Peyer's patch (tissue), 4 donors: ENCODE measurements at regions not wholly inside any gene's neighbourhood (a gene's known extent, or its start where the extent isn't known, plus 50 kb on each side); places are given as distances from the start of the nearest gene placed in this dataset.

Source experiments
- DNase-seq, 3 donors: peaks; one replicate each; pipeline ENCODE4 v3.0.0-alpha.2; 2017 to 2019
- H3K27ac ChIP-seq, 4 donors: fragments of 200-600 bp; sonication (generic); one replicate each; pipeline ENCODE4 v1.5.1; 2016 to 2019
- H3K27me3 ChIP-seq, 2 donors: fragments of 200-600 bp; sonication (generic); one replicate each; pipeline ENCODE4 v1.5.1; 2019
- H3K36me3 ChIP-seq, 3 donors: fragments of 200-600 bp; sonication (generic); one replicate each; pipeline ENCODE4 v1.5.1; 2016 to 2019
- H3K4me1 ChIP-seq, 4 donors: fragments of 200-600 bp; sonication (generic); one replicate each; pipeline ENCODE4 v1.5.1; 2016 to 2019
- H3K4me3 ChIP-seq, 4 donors: fragments of 200-600 bp; sonication (generic); 1 replicate in 3 of 4; 2 replicates in 1 of 4; pipeline ENCODE4 v1.5.1; 2016 to 2019; ENCODE audit warnings: mild to moderate bottlenecking in 1 of 4
- H3K9me3 ChIP-seq, 4 donors: fragments of 200-600 bp; sonication (generic); one replicate each; pipeline ENCODE4 v1.5.1; 2016 to 2019; ENCODE audit warnings: mild to moderate bottlenecking in 1 of 4
- POLR2A ChIP-seq, 2 donors: fragments of 450-650 bp; IDR thresholded peaks; one replicate each; pipeline ENCODE4 v1.5.1; 2017; ENCODE audit warnings: antibody characterized with exemption in 2 of 2, mild to moderate bottlenecking in 2 of 2, moderate library complexity in 2 of 2
- TF ChIP-seq, protein P1 (sequence below), 6 experiments: fragments of 450-650 bp in 4 of 6; fragments of 200-600 bp in 2 of 6; sonication (generic) in 1 of 6; IDR thresholded peaks; one replicate each; pipeline ENCODE4 v1.5.1; 2017 to 2019; ENCODE audit warnings: antibody characterized with exemption in 6 of 6, mild to moderate bottlenecking in 3 of 6, moderate library complexity in 1 of 6

DNA sequence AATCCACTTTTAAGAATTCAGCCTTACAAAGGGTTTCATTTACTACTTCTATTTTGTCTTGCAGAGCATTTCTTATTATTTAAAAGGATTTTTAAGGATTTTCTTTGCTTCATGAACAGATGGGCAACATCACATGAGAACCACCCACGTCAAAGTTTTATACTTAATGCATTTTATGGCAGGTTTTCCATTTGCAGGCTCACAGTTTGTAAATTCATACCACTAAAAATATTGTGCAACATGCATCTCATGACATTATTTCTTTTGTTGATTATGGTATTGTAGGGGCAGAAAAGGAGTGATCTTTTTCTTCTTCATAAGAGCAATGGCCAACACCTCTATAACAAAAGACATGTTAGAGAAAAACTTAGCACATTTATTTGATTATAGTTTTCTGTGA lies 554.0 kb upstream of the SPRY2 start:
- Histone ChIP-seq H3K27ac (no peak overlapping the region), H3K36me3 (no peaks in the 10 kb centered on the region), H3K9me3 (no peaks in the 10 kb centered on the region), H3K4me3 (no peak overlapping the region), H3K4me1 (no peaks in the 10 kb centered on the region), H3K27me3 (no peaks in the 10 kb centered on the region)
- no peak for DNase-seq
- TF ChIP-seq, protein P1, sequence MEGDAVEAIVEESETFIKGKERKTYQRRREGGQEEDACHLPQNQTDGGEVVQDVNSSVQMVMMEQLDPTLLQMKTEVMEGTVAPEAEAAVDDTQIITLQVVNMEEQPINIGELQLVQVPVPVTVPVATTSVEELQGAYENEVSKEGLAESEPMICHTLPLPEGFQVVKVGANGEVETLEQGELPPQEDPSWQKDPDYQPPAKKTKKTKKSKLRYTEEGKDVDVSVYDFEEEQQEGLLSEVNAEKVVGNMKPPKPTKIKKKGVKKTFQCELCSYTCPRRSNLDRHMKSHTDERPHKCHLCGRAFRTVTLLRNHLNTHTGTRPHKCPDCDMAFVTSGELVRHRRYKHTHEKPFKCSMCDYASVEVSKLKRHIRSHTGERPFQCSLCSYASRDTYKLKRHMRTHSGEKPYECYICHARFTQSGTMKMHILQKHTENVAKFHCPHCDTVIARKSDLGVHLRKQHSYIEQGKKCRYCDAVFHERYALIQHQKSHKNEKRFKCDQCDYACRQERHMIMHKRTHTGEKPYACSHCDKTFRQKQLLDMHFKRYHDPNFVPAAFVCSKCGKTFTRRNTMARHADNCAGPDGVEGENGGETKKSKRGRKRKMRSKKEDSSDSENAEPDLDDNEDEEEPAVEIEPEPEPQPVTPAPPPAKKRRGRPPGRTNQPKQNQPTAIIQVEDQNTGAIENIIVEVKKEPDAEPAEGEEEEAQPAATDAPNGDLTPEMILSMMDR (IDR thresholded peaks at IDR 0.05): no peak
- TF ChIP-seq POLR2A (IDR thresholded peaks at IDR 0.05): no peak

DNA sequence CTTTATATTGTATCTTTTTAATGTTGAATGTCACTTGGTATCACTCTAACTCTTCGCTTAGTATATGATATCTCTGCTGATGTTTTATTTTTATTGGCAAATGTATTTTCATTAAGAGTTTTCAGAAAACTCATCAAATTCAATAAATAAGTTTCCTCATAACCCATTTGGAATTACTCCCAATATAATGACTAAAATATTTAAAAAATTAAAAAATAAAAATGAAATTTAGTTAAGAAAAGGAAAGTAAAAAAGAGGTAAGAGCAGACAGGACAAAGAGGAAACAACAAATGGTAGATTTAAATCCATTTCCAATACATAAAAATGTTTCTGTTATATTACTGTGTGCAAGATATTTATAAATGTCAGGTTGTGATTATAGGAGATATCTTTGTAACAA lies 548.9 kb upstream of the SPRY2 start:
- no peaks in the 10 kb centered on the region for H3K27me3 ChIP-seq
- no peak overlapping the region for H3K27ac ChIP-seq
- no peak overlapping the region for H3K4me3 ChIP-seq
- DNase-seq: no peak
- no peaks in the 10 kb centered on the region for H3K9me3 ChIP-seq
- H3K36me3 ChIP-seq: no peaks in the 10 kb centered on the region
- no peaks in the 10 kb centered on the region for H3K4me1 ChIP-seq
- no peak for TF ChIP-seq POLR2A (IDR thresholded peaks at IDR 0.05)
- TF ChIP-seq, protein P1 (IDR thresholded peaks at IDR 0.05): no peak

DNA sequence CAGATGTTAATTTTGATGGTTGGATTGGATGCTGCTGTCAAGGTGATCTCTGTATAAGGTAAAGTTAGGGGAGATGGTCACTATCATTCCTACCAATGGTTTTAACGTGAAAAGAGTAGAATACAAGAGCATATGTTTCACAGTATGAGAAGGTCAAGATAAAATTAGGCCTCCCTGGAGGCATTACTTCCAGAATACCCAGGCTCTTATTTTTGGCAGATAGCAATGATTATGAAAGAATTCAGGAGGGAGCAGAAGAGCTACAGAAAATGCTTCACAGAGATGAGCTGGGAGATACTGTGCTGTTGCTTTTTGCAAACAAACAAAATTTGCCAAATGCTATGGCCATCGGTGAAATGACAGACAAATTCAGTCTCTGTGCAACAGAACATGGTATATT lies 547.5 kb upstream of the SPRY2 start:
- DNase-seq: no peak
- H3K27ac ChIP-seq: no peak overlapping the region
- no peaks in the 10 kb centered on the region for H3K27me3 ChIP-seq
- H3K4me3 ChIP-seq: no peak overlapping the region
- no peaks in the 10 kb centered on the region for H3K36me3 ChIP-seq
- H3K4me1 ChIP-seq: no peaks in the 10 kb centered on the region
- no peak for TF ChIP-seq POLR2A (IDR thresholded peaks at IDR 0.05)
- TF ChIP-seq, protein P1 (IDR thresholded peaks at IDR 0.05): no peak
- no peaks in the 10 kb centered on the region for H3K9me3 ChIP-seq

DNA sequence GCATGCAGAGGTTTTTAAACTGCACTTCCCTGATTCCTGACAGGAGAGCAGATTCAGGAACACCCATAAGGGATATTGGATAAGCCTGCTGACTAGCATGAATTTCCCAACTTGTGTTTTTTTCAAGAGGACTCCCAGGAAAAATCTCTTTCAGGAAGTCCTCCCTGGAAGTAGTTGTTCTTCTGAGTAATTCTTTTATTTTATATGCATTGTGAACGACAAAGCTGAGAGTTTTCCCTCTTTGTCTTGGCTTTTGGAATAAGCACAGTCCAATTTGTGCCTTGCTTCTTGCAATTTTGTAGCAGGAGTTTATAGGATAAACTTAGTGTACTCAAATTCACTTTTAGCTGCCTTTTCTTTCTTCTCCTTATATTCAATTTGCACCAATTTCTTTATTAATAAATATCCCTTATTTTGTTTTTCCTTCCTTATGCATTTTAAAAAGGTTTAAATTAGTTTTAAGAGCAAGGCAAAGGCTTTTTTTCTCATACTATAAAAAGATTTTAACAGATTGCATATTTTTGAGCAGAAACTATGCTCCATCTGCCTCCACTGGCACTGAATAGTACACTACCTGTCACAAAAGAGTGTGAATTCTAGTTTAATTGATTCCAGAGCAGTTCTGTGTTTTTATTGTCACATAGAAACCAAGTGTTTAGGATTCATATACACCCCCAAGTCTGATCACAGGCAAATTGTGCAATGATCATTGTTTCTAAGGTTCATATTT lies 543.3 kb upstream of the SPRY2 start:
- no peak overlapping the region for H3K27ac ChIP-seq
- no peaks in the 10 kb centered on the region for H3K27me3 ChIP-seq
- H3K4me3 ChIP-seq: no peak overlapping the region
- TF ChIP-seq, protein P1 (IDR thresholded peaks at IDR 0.05): no peak
- no peak for TF ChIP-seq POLR2A (IDR thresholded peaks at IDR 0.05)
- no peaks in the 10 kb centered on the region for H3K36me3 ChIP-seq
- no peaks in the 10 kb centered on the region for H3K9me3 ChIP-seq
- no peak for DNase-seq
- no peaks in the 10 kb centered on the region for H3K4me1 ChIP-seq

DNA sequence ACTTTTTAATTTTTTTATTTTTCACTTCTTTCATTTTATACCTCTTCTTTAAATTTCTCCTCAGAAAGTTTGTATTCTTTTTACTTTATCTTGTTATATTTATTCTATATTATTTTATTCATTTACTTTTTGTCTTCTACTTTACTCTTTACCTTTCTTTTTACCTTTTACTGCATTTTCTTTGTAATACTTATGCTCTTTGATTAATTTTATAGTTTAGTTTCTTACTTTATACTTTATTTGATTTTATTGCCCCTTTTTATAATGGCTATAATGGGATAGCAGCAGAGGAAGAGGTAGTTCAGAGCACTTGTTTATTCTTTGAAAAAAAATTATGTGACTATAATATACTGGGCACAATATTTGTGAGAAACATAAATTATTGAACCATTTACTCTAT lies 542.6 kb upstream of the SPRY2 start:
- no peak for DNase-seq
- Histone ChIP-seq H3K4me3 (no peak overlapping the region), H3K27ac (no peak overlapping the region), H3K9me3 (no peaks in the 10 kb centered on the region), H3K4me1 (no peaks in the 10 kb centered on the region), H3K36me3 (no peaks in the 10 kb centered on the region), H3K27me3 (no peaks in the 10 kb centered on the region)
- no peak for TF ChIP-seq POLR2A (IDR thresholded peaks at IDR 0.05)
- TF ChIP-seq, protein P1 (IDR thresholded peaks at IDR 0.05): no peak
